ENCODE measurements at regions not wholly inside any gene's neighbourhood (a gene's known extent, or its start where the extent isn't known, plus 50 kb on each side); places are given as distances from the start of the nearest gene placed in this dataset.
"Not testable (repeated sequence)": the region's sequence is repeated elsewhere in the genome, so short reads cannot be mapped to it uniquely, and the experiment has no call there.

GRCh38 chr11:122198291-122198983 is 82.4 kb upstream of the BLID start:
- DNase-seq: no peak
- WGBS (ENCODE audit: extremely low coverage, insufficient coverage, insufficient read length): no CpG with 5 or more reads among the region's 7 CpGs
- Histone ChIP-seq H2BK5ac (ENCODE audit: low read depth, low read length, poor library complexity) (no peak overlapping the region), H3K27ac (ENCODE audit: low read depth, low read length) (no peak overlapping the region), H4K91ac (ENCODE audit: low read depth, low read length) (no peak overlapping the region), H3K4me1 (ENCODE audit: control insufficient read depth in 1 of 2, insufficient read depth in 2 of 2, low read length in 2 of 2) (peaks cover 0 to 4% of the 10 kb centered on the region in 2 experiments), H3K27me3 (ENCODE audit: insufficient read depth, low read length) (no peaks in the 10 kb centered on the region), H3K23ac (ENCODE audit: low read length) (no peak overlapping the region), H4K12ac (ENCODE audit: low read depth, low read length) (no peak overlapping the region), H3K4me2 (ENCODE audit: low read length) (no peak overlapping the region), H3K4ac (ENCODE audit: low read depth, low read length) (no peak overlapping the region), H3K14ac (ENCODE audit: low read length) (no peak overlapping the region), H3K18ac (ENCODE audit: low read length) (no peak overlapping the region), H2BK12ac (ENCODE audit: low read length) (no peak overlapping the region), H3K79me1 (ENCODE audit: low read length) (no peaks in the 10 kb centered on the region), H2AK5ac (ENCODE audit: low read length) (no peak overlapping the region), H3K4me3 (ENCODE audit: low read depth, low read length) (no peak overlapping the region), H3K9ac (ENCODE audit: low read length) (no peak overlapping the region), H2AFZ (ENCODE audit: insufficient read depth, low read length, poor library complexity) (no peak overlapping the region), H3K79me2 (ENCODE audit: control insufficient read depth, insufficient read depth, low read length, poor library complexity) (no peaks in the 10 kb centered on the region), H4K8ac (ENCODE audit: low read depth, low read length) (no peak overlapping the region), H2BK120ac (ENCODE audit: insufficient read depth, low read length, poor library complexity) (no peak overlapping the region), H3K36me3 (ENCODE audit: control insufficient read depth in 1 of 2, insufficient read depth in 2 of 2, low read length in 2 of 2) (no peaks in the 10 kb centered on the region), H3K9me3 (ENCODE audit: insufficient read depth, low read depth, low read length) (no peaks in the 10 kb centered on the region)

GRCh38 chr11:122197066-122197987 is 81.3 kb upstream of the BLID start:
- Histone ChIP-seq H3K9me3 (ENCODE audit: insufficient read depth, low read depth, low read length) (no peaks in the 10 kb centered on the region), H2AK5ac (ENCODE audit: low read length) (no peak overlapping the region), H2BK12ac (ENCODE audit: low read length) (no peak overlapping the region), H3K4me2 (ENCODE audit: low read length) (no peak overlapping the region), H2BK120ac (ENCODE audit: insufficient read depth, low read length, poor library complexity) (no peak overlapping the region), H3K9ac (ENCODE audit: low read length) (no peak overlapping the region), H3K23ac (ENCODE audit: low read length) (no peak overlapping the region), H3K79me2 (ENCODE audit: control insufficient read depth, insufficient read depth, low read length, poor library complexity) (no peaks in the 10 kb centered on the region), H3K4ac (ENCODE audit: low read depth, low read length) (no peak overlapping the region), H4K12ac (ENCODE audit: low read depth, low read length) (no peak overlapping the region), H3K27ac (ENCODE audit: low read depth, low read length) (no peak overlapping the region), H3K79me1 (ENCODE audit: low read length) (no peaks in the 10 kb centered on the region), H2BK5ac (ENCODE audit: low read depth, low read length, poor library complexity) (no peak overlapping the region), H2AFZ (ENCODE audit: insufficient read depth, low read length, poor library complexity) (no peak overlapping the region), H3K36me3 (ENCODE audit: control insufficient read depth in 1 of 2, insufficient read depth in 2 of 2, low read length in 2 of 2) (no peaks in the 10 kb centered on the region), H3K27me3 (ENCODE audit: insufficient read depth, low read length) (no peaks in the 10 kb centered on the region), H3K18ac (ENCODE audit: low read length) (no peak overlapping the region), H3K4me1 (ENCODE audit: control insufficient read depth in 1 of 2, insufficient read depth in 2 of 2, low read length in 2 of 2) (no peaks in the 10 kb centered on the region), H4K8ac (ENCODE audit: low read depth, low read length) (no peak overlapping the region), H4K91ac (ENCODE audit: low read depth, low read length) (no peak overlapping the region), H3K14ac (ENCODE audit: low read length) (no peak overlapping the region), H3K4me3 (ENCODE audit: low read depth, low read length) (no peak overlapping the region)
- WGBS (ENCODE audit: extremely low coverage, insufficient coverage, insufficient read length): 100% methylated on average over 3 of the region's 11 CpGs
- DNase-seq: no peak

- Histone ChIP-seq H3K18ac (ENCODE audit: low read length) (no peak overlapping the region), H3K79me2 (ENCODE audit: control insufficient read depth, insufficient read depth, low read length, poor library complexity) (no peaks in the 10 kb centered on the region), H3K4me3 (ENCODE audit: low read depth, low read length) (no peak overlapping the region), H4K8ac (ENCODE audit: low read depth, low read length) (no peak overlapping the region), H3K4me2 (ENCODE audit: low read length) (no peak overlapping the region), H4K91ac (ENCODE audit: low read depth, low read length) (no peak overlapping the region), H3K79me1 (ENCODE audit: low read length) (no peaks in the 10 kb centered on the region), H2AK5ac (ENCODE audit: low read length) (no peak overlapping the region), H2BK120ac (ENCODE audit: insufficient read depth, low read length, poor library complexity) (no peak overlapping the region), H4K12ac (ENCODE audit: low read depth, low read length) (no peak overlapping the region), H3K27ac (ENCODE audit: low read depth, low read length) (no peak overlapping the region), H3K36me3 (ENCODE audit: control insufficient read depth in 1 of 2, insufficient read depth in 2 of 2, low read length in 2 of 2) (no peaks in the 10 kb centered on the region), H3K23ac (ENCODE audit: low read length) (no peak overlapping the region), H2AFZ (ENCODE audit: insufficient read depth, low read length, poor library complexity) (no peak overlapping the region), H3K14ac (ENCODE audit: low read length) (no peak overlapping the region), H3K9ac (ENCODE audit: low read length) (no peak overlapping the region), H2BK5ac (ENCODE audit: low read depth, low read length, poor library complexity) (no peak overlapping the region), H3K4me1 (ENCODE audit: control insufficient read depth in 1 of 2, insufficient read depth in 2 of 2, low read length in 2 of 2) (no peaks in the 10 kb centered on the region), H3K27me3 (ENCODE audit: insufficient read depth, low read length) (no peaks in the 10 kb centered on the region), H3K9me3 (ENCODE audit: insufficient read depth, low read depth, low read length) (no peaks in the 10 kb centered on the region), H2BK12ac (ENCODE audit: low read length) (no peak overlapping the region), H3K4ac (ENCODE audit: low read depth, low read length) (no peak overlapping the region)
- DNase-seq: no peak
- WGBS (ENCODE audit: extremely low coverage, insufficient coverage, insufficient read length): no CpG with 5 or more reads among the region's 3 CpGs
Measured at GRCh38 chr11:122195790-122196189, 79.8 kb upstream of the BLID start.

GRCh38 chr11:122193881-122194480 is 78.0 kb upstream of the BLID start:
- not testable (repeated sequence) for H3K4me2 ChIP-seq (ENCODE audit: low read length); H2AFZ ChIP-seq (ENCODE audit: insufficient read depth, low read length, poor library complexity); H3K36me3 ChIP-seq (ENCODE audit: control insufficient read depth in 1 of 2, insufficient read depth in 2 of 2, low read length in 2 of 2); H3K18ac ChIP-seq (ENCODE audit: low read length); H3K4ac ChIP-seq (ENCODE audit: low read depth, low read length); H2AK5ac ChIP-seq (ENCODE audit: low read length); H3K4me1 ChIP-seq (ENCODE audit: control insufficient read depth in 1 of 2, insufficient read depth in 2 of 2, low read length in 2 of 2); H3K4me3 ChIP-seq (ENCODE audit: low read depth, low read length); DNase-seq; H2BK120ac ChIP-seq (ENCODE audit: insufficient read depth, low read length, poor library complexity); H4K12ac ChIP-seq (ENCODE audit: low read depth, low read length); H3K23ac ChIP-seq (ENCODE audit: low read length); H4K8ac ChIP-seq (ENCODE audit: low read depth, low read length); H3K27ac ChIP-seq (ENCODE audit: low read depth, low read length); H3K79me1 ChIP-seq (ENCODE audit: low read length); H2BK12ac ChIP-seq (ENCODE audit: low read length); H2BK5ac ChIP-seq (ENCODE audit: low read depth, low read length, poor library complexity); H3K79me2 ChIP-seq (ENCODE audit: control insufficient read depth, insufficient read depth, low read length, poor library complexity); H3K27me3 ChIP-seq (ENCODE audit: insufficient read depth, low read length); H4K91ac ChIP-seq (ENCODE audit: low read depth, low read length); H3K9ac ChIP-seq (ENCODE audit: low read length); H3K14ac ChIP-seq (ENCODE audit: low read length); H3K9me3 ChIP-seq (ENCODE audit: insufficient read depth, low read depth, low read length)
- WGBS (ENCODE audit: extremely low coverage, insufficient coverage, insufficient read length): no CpG with 5 or more reads among the region's 5 CpGs
